Liver (tissue), 3 donors: ENCODE measurements at regions not wholly inside any gene's neighbourhood (a gene's known extent, or its start where the extent isn't known, plus 50 kb on each side); places are given as distances from the start of the nearest gene placed in this dataset.

ENCODE experiments used
- CTCF ChIP-seq: fragments of 150-350 bp; IDR thresholded peaks from 2 replicates; pipeline ENCODE4 v1.5.1; 2017; ENCODE audit warnings: improper control_type of control experiment, low read depth, low read length; ENCODE audit not compliant: missing input control
- FOXA1 ChIP-seq: IDR thresholded peaks from 2 replicates; pipeline ENCODE4 v1.6.1; 2016; ENCODE audit warnings: antibody characterized with exemption
- MAX ChIP-seq: IDR thresholded peaks from 2 replicates; pipeline ENCODE4 v1.6.1; 2016; ENCODE audit warnings: antibody characterized with exemption
- SP1 ChIP-seq: IDR thresholded peaks from 2 replicates; pipeline ENCODE4 v1.6.1; 2018; ENCODE audit warnings: antibody characterized with exemption, mild to moderate bottlenecking
- donor health status: healthy.
- donor health status: healthy.

GRCh38 chr2:107745100-107745499, 81.6 kb upstream of the RGPD4 start:
- TF ChIP-seq CTCF (no peak), SP1 (no peak), MAX (no peak), FOXA1 (no peak)
